ENCODE measurements at regions not wholly inside any gene's neighbourhood (a gene's known extent, or its start where the extent isn't known, plus 50 kb on each side); places are given as distances from the start of the nearest gene placed in this dataset.

DNA sequence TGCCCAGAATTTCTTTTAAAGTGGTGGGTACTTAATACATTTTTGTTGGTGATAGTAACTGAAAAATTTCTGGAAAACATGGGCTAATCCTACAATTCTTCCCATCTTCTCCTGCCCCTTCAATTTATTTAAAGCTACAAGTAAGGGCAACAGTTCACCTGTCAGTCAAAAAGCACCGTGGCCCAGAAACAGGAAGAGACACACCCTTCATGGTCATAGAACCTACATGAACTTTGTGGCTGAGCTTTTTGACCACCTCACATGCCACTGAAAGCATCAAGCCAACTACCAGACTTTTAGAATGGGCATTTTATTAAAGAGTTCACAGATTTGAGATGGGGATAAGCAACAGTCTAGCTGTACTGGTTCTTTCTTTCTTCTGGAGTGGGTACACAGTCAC, 201.1 kb upstream of the CNR1 start:
- TF ChIP-seq MYC (IDR thresholded peaks at IDR 0.05; ENCODE audit: low read depth, low read length) (no peak), POLR2A (IDR thresholded peaks at IDR 0.05; ENCODE audit: extremely low read depth, insufficient read length) (no peak)
- TF ChIP-seq, protein P1, sequence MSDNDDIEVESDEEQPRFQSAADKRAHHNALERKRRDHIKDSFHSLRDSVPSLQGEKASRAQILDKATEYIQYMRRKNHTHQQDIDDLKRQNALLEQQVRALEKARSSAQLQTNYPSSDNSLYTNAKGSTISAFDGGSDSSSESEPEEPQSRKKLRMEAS (IDR thresholded peaks at IDR 0.05; ENCODE audit: low read depth, low read length), result no peak
- TF ChIP-seq, protein P2, sequence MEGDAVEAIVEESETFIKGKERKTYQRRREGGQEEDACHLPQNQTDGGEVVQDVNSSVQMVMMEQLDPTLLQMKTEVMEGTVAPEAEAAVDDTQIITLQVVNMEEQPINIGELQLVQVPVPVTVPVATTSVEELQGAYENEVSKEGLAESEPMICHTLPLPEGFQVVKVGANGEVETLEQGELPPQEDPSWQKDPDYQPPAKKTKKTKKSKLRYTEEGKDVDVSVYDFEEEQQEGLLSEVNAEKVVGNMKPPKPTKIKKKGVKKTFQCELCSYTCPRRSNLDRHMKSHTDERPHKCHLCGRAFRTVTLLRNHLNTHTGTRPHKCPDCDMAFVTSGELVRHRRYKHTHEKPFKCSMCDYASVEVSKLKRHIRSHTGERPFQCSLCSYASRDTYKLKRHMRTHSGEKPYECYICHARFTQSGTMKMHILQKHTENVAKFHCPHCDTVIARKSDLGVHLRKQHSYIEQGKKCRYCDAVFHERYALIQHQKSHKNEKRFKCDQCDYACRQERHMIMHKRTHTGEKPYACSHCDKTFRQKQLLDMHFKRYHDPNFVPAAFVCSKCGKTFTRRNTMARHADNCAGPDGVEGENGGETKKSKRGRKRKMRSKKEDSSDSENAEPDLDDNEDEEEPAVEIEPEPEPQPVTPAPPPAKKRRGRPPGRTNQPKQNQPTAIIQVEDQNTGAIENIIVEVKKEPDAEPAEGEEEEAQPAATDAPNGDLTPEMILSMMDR (IDR thresholded peaks at IDR 0.05; ENCODE audit: low read depth, low read length), result no peak
- no peak for DNase-seq (ENCODE audit: low read depth)
- H3K4me3 ChIP-seq (ENCODE audit: low read depth, low read length), result no peak overlapping the region

DNA sequence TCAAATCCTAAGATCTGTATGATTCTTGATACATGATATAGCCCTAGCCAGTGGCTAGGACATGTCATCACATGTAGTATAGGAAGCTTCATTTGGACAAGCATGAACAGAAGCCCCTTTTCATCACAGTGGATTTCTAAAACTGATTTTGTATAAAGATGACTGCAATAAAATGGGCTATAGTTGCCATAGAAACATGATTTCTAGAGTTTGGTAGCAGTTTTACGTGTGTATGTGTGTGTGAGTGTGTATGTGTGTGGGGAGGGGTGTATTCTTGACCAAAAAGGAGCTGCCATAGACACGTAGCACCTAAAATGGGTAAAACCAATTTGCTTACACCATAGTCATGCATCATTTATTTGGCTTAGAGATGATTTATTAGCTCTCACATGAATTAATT, 200.5 kb upstream of the CNR1 start:
- H3K4me3 ChIP-seq (ENCODE audit: low read depth, low read length), result no peak overlapping the region
- DNase-seq (ENCODE audit: low read depth), result no peak
- TF ChIP-seq MYC (IDR thresholded peaks at IDR 0.05; ENCODE audit: low read depth, low read length) (no peak), POLR2A (IDR thresholded peaks at IDR 0.05; ENCODE audit: extremely low read depth, insufficient read length) (no peak)
- TF ChIP-seq, protein P1 (IDR thresholded peaks at IDR 0.05; ENCODE audit: low read depth, low read length), result no peak
- TF ChIP-seq, protein P2 (IDR thresholded peaks at IDR 0.05; ENCODE audit: low read depth, low read length), result no peak

DNA sequence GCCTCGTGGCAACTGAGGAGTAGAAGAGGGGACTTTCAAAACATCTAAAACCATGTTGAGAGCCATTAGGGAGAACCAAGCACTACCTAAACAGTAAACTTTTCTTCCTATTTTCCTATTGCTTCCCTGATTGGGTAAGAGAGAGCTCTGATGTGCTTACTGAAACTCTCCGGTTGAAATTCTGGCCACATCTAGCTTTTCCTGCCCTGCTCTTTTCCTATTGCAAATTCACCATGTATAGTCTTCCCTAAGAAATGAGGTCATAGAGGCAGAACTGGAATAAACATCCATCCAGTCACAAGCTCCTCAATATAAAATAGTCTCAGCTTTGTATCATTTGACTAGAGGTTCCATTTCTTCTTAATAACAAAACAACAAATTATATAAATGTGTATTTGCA, 199.5 kb upstream of the CNR1 start:
- H3K4me3 ChIP-seq (ENCODE audit: low read depth, low read length), result no peak overlapping the region
- DNase-seq (ENCODE audit: low read depth), result no peak
- no peak for TF ChIP-seq POLR2A (IDR thresholded peaks at IDR 0.05; ENCODE audit: extremely low read depth, insufficient read length)
- no peak for TF ChIP-seq MYC (IDR thresholded peaks at IDR 0.05; ENCODE audit: low read depth, low read length)
- TF ChIP-seq, protein P2 (IDR thresholded peaks at IDR 0.05; ENCODE audit: low read depth, low read length), result no peak
- TF ChIP-seq, protein P1 (IDR thresholded peaks at IDR 0.05; ENCODE audit: low read depth, low read length), result no peak

DNA sequence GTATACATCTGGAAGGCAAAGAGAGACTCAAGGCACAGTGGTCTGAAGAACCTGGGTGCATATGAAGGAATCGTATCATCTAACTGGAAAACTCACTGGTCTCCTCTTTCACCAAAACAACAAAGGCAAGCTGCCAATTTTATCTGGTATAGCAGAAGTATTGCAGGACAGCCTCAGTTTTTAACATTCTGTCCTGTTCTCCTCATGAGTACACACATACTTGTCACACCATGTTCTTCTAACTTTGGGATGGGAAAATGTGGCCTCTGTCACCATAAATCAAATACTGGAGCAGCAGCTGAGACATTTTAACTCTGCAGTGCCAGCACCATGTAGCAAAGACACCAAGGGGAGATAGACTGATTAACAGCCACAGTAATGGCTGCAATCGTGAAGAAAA, 199.1 kb upstream of the CNR1 start:
- no peak overlapping the region for H3K4me3 ChIP-seq (ENCODE audit: low read depth, low read length)
- TF ChIP-seq, protein P1 (IDR thresholded peaks at IDR 0.05; ENCODE audit: low read depth, low read length), result no peak
- TF ChIP-seq POLR2A (IDR thresholded peaks at IDR 0.05; ENCODE audit: extremely low read depth, insufficient read length) (no peak), MYC (IDR thresholded peaks at IDR 0.05; ENCODE audit: low read depth, low read length) (no peak)
- TF ChIP-seq, protein P2 (IDR thresholded peaks at IDR 0.05; ENCODE audit: low read depth, low read length), result no peak
- DNase-seq (ENCODE audit: low read depth), result no peak

DNA sequence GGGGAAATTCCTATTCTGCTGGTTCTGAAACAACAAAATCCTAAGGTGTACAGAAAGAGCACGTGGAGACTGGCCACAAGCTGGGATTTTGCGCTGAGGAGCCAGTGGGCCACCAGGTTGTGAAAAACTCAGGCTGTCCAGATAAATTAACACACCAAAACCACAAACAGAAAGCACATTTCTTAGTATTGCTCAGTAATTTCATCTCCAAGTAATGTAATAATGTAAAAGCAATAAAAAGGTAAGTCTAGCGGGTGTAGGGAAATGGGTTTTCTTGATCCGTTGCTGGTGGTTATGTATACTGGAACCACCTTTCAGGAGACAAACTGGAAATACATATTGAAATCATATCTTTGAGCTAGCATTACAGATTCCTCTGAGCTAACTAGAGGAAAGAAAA, 195.6 kb upstream of the CNR1 start:
- TF ChIP-seq, protein P2 (IDR thresholded peaks at IDR 0.05; ENCODE audit: low read depth, low read length), result no peak
- no peak for TF ChIP-seq POLR2A (IDR thresholded peaks at IDR 0.05; ENCODE audit: extremely low read depth, insufficient read length)
- no peak for TF ChIP-seq MYC (IDR thresholded peaks at IDR 0.05; ENCODE audit: low read depth, low read length)
- TF ChIP-seq, protein P1 (IDR thresholded peaks at IDR 0.05; ENCODE audit: low read depth, low read length), result no peak
- no peak for DNase-seq (ENCODE audit: low read depth)
- no peak overlapping the region for H3K4me3 ChIP-seq (ENCODE audit: low read depth, low read length)

DNA sequence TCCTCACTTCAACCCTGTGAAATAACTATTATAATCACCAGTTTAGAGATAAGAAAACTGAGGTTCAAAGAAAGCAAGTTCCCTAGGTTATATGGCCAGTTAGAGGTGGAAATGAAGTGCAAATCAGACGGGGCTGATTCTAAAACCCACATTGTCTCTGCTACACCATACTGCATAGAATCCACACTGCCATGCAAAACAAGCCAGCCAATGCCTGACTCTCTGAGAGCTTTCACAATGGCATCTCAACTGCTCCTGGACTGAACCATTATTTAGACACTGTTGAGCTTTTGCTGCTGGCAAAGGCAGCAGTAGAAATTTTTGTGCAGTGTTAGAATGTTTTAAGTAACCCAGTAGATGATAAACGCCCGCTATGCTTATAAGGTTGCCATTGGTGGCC, 195.2 kb upstream of the CNR1 start:
- DNase-seq (ENCODE audit: low read depth), result no peak
- H3K4me3 ChIP-seq (ENCODE audit: low read depth, low read length), result no peak overlapping the region
- TF ChIP-seq, protein P2 (IDR thresholded peaks at IDR 0.05; ENCODE audit: low read depth, low read length), result no peak
- no peak for TF ChIP-seq MYC (IDR thresholded peaks at IDR 0.05; ENCODE audit: low read depth, low read length)
- TF ChIP-seq, protein P1 (IDR thresholded peaks at IDR 0.05; ENCODE audit: low read depth, low read length), result no peak
- TF ChIP-seq POLR2A (IDR thresholded peaks at IDR 0.05; ENCODE audit: extremely low read depth, insufficient read length), result no peak
